ENCODE measurements at regions not wholly inside any gene's neighbourhood (a gene's known extent, or its start where the extent isn't known, plus 50 kb on each side); places are given as distances from the start of the nearest gene placed in this dataset.
"Not testable (repeated sequence)": the region's sequence is repeated elsewhere in the genome, so short reads cannot be mapped to it uniquely, and the experiment has no call there.

DNA sequence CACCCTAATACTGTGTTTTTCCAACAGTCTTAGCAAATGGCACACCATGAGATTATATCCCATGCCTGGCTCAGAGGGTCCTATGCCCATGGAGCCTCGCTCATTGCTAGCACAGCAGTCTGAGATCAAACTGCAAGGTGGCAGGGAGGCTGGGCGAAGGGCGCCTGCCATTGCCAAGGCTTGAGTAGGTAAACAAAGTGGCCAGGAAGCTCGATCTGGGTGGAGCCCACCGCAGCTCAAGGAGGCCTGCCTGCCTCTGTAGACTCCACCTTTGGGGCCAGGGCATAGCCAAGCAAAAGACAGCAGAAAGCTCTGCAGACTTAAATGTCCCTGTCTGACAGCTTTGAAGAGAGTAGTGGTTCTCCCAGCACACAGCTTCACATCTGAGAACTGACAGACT lies 188.2 kb upstream of the ADGRL3 start:
- TF ChIP-seq, protein P1, sequence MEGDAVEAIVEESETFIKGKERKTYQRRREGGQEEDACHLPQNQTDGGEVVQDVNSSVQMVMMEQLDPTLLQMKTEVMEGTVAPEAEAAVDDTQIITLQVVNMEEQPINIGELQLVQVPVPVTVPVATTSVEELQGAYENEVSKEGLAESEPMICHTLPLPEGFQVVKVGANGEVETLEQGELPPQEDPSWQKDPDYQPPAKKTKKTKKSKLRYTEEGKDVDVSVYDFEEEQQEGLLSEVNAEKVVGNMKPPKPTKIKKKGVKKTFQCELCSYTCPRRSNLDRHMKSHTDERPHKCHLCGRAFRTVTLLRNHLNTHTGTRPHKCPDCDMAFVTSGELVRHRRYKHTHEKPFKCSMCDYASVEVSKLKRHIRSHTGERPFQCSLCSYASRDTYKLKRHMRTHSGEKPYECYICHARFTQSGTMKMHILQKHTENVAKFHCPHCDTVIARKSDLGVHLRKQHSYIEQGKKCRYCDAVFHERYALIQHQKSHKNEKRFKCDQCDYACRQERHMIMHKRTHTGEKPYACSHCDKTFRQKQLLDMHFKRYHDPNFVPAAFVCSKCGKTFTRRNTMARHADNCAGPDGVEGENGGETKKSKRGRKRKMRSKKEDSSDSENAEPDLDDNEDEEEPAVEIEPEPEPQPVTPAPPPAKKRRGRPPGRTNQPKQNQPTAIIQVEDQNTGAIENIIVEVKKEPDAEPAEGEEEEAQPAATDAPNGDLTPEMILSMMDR (conservative IDR thresholded peaks at IDR 0.05; ENCODE audit: low read depth, low read length) = not testable (repeated sequence)
- TF ChIP-seq EZH2 (IDR thresholded peaks at IDR 0.05; ENCODE audit: borderline replicate concordance, low read depth, low read length, poor library complexity, severe bottlenecking) = not testable (repeated sequence)
